Hepatocyte (in vitro differentiated cells): ENCODE measurements at regions not wholly inside any gene's neighbourhood (a gene's known extent, or its start where the extent isn't known, plus 50 kb on each side); places are given as distances from the start of the nearest gene placed in this dataset.

Experiments
- EZH2 ChIP-seq: fragments of 200-600 bp; sonication (generic); IDR thresholded peaks from 2 replicates; pipeline ENCODE4 v1.6.1; 2016; ENCODE audit warnings: antibody characterized with exemption, mild to moderate bottlenecking, borderline replicate concordance
- TF ChIP-seq, protein P1 (sequence below): fragments of 200-600 bp; sonication (generic); IDR thresholded peaks from 2 replicates; pipeline ENCODE4 v1.5.1; 2016; ENCODE audit warnings: antibody characterized with exemption, mild to moderate bottlenecking; ENCODE audit not compliant: poor library complexity

- TF ChIP-seq, protein P1, sequence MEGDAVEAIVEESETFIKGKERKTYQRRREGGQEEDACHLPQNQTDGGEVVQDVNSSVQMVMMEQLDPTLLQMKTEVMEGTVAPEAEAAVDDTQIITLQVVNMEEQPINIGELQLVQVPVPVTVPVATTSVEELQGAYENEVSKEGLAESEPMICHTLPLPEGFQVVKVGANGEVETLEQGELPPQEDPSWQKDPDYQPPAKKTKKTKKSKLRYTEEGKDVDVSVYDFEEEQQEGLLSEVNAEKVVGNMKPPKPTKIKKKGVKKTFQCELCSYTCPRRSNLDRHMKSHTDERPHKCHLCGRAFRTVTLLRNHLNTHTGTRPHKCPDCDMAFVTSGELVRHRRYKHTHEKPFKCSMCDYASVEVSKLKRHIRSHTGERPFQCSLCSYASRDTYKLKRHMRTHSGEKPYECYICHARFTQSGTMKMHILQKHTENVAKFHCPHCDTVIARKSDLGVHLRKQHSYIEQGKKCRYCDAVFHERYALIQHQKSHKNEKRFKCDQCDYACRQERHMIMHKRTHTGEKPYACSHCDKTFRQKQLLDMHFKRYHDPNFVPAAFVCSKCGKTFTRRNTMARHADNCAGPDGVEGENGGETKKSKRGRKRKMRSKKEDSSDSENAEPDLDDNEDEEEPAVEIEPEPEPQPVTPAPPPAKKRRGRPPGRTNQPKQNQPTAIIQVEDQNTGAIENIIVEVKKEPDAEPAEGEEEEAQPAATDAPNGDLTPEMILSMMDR: no peak
- no peak for TF ChIP-seq EZH2
Observed at GRCh38 chr5:155938051-155938450, 388.9 kb upstream of the SGCD start.
